ENCODE measurements at regions not wholly inside any gene's neighbourhood (a gene's known extent, or its start where the extent isn't known, plus 50 kb on each side); places are given as distances from the start of the nearest gene placed in this dataset.

DNA sequence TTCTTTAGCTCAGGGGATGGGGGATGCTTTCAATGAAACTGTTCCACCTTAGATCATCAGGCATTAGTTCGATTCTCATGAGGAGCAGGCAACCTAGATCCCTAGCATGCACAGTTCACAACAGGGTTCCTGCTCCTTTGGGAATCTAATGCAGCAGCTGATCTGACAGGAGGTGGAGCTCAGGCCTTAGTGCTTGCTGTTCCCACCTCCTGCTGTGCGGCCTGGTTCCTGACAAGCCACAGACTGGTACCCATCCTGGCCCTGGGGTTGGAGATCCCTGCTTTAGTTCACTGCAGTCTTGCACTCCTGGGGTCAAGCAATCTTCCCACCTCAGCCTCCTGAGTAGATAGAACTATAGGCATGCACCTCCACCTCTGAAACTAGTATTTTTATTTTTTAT lies 1369.8 kb upstream of the NUDT12 start:
- TF ChIP-seq, protein P1, sequence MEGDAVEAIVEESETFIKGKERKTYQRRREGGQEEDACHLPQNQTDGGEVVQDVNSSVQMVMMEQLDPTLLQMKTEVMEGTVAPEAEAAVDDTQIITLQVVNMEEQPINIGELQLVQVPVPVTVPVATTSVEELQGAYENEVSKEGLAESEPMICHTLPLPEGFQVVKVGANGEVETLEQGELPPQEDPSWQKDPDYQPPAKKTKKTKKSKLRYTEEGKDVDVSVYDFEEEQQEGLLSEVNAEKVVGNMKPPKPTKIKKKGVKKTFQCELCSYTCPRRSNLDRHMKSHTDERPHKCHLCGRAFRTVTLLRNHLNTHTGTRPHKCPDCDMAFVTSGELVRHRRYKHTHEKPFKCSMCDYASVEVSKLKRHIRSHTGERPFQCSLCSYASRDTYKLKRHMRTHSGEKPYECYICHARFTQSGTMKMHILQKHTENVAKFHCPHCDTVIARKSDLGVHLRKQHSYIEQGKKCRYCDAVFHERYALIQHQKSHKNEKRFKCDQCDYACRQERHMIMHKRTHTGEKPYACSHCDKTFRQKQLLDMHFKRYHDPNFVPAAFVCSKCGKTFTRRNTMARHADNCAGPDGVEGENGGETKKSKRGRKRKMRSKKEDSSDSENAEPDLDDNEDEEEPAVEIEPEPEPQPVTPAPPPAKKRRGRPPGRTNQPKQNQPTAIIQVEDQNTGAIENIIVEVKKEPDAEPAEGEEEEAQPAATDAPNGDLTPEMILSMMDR (IDR thresholded peaks at IDR 0.05), result no peak
- Histone ChIP-seq H3K4me1 (no peaks in the 10 kb centered on the region), H3K27ac (no peak overlapping the region), H3K9me3 (peaks cover 0 to 16% (median 9%) of the 10 kb centered on the region in 4 donors), H3K27me3 (no peaks in the 10 kb centered on the region), H3K4me3 (no peak overlapping the region), H3K36me3 (no peaks in the 10 kb centered on the region)
- no peak for DNase-seq
- intact Hi-C loops (cut with DNase I; ENCODE audit: low total_unique reads), result no loop called here
- 78 to 87% (median 80%) methylated on average over 2 of the region's 2 CpGs for WGBS, 5 donors

GRCh38 chr5:104928906-104929520 lies 1366.4 kb upstream of the NUDT12 start:
- TF ChIP-seq, protein P1 (IDR thresholded peaks at IDR 0.05), result no peak
- TF ChIP-seq POLR2A (IDR thresholded peaks at IDR 0.05) (no peak), POLR2AphosphoS5 (IDR thresholded peaks at IDR 0.05) (no peak), EP300 (IDR thresholded peaks at IDR 0.05) (no peak)
- Histone ChIP-seq H3K4me3 (no peak overlapping the region), H3K27ac (no peak overlapping the region), H3K4me1 (no peaks in the 10 kb centered on the region), H3K27me3 (no peaks in the 10 kb centered on the region), H3K36me3 (no peaks in the 10 kb centered on the region), H3K9me3 (peaks cover 0 to 21% (median 13%) of the 10 kb centered on the region in 4 donors)
- WGBS, 5 donors, result 90 to 96% (median 94%) methylated on average over 18 to 36 of the region's 36 CpGs
- intact Hi-C loops (cut with DNase I; ENCODE audit: low total_unique reads), result no loop called here
- no peak for DNase-seq

- Histone ChIP-seq H3K9me3 (no peaks in the 10 kb centered on the region), H3K4me1 (no peaks in the 10 kb centered on the region), H3K27me3 (no peaks in the 10 kb centered on the region), H3K4me3 (no peak overlapping the region), H3K36me3 (no peaks in the 10 kb centered on the region), H3K27ac (no peak overlapping the region)
- 15 to 62% (median 57%) methylated on average over 1 of the region's 1 CpG for WGBS, 5 donors
- no peak for TF ChIP-seq POLR2A (IDR thresholded peaks at IDR 0.05)
- no peak for TF ChIP-seq EP300 (IDR thresholded peaks at IDR 0.05)
- TF ChIP-seq, protein P1 (IDR thresholded peaks at IDR 0.05), result no peak
- TF ChIP-seq POLR2AphosphoS5 (IDR thresholded peaks at IDR 0.05), result no peak
- DNase-seq, result no peak
- intact Hi-C loops (cut with DNase I; ENCODE audit: low total_unique reads), result no loop called here
Measured at GRCh38 chr5:104915226-104915625, 1352.6 kb upstream of the NUDT12 start.

DNA sequence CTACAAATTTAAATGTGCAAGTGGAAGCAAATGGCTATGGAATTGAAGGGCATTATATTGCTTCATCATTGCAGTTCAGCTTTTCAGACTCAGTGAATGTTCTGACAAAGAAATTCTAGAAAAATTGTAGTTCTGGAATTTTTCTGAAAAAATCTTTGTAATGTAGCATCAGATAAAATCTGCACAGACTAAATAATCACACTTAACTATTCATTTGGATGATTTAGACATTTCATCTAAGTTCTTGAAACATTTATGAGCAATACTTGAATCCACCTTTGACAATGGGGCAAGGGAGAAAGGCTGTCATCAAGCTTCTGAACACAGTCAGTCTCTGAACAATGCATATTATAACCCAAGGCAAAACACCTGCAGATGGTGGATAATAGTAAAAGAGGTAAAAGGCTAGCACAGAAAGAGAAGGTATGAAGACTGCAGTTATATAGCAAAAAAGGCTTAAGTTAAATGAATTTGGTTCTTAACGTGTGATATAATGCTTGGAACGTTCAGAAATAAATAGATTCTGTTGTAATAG lies 1352.0 kb upstream of the NUDT12 start:
- WGBS, 5 donors, result 78 to 95% (median 85%) methylated on average over 2 of the region's 2 CpGs
- Histone ChIP-seq H3K4me1 (no peaks in the 10 kb centered on the region), H3K27ac (no peak overlapping the region), H3K9me3 (no peaks in the 10 kb centered on the region), H3K36me3 (no peaks in the 10 kb centered on the region), H3K27me3 (no peaks in the 10 kb centered on the region), H3K4me3 (no peak overlapping the region)
- TF ChIP-seq POLR2AphosphoS5 (IDR thresholded peaks at IDR 0.05) (no peak), POLR2A (IDR thresholded peaks at IDR 0.05) (no peak), EP300 (IDR thresholded peaks at IDR 0.05) (no peak)
- TF ChIP-seq, protein P1 (IDR thresholded peaks at IDR 0.05), result no peak
- no peak for DNase-seq
- intact Hi-C loops (cut with DNase I; ENCODE audit: low total_unique reads), result no loop called here

Measured in stomach (tissue), 8 donors.